ENCODE measurements at regions not wholly inside any gene's neighbourhood (a gene's known extent, or its start where the extent isn't known, plus 50 kb on each side); places are given as distances from the start of the nearest gene placed in this dataset.

- H3K4me1 ChIP-seq = no peaks in the 10 kb centered on the region
- H3K9me3 ChIP-seq = no peaks in the 10 kb centered on the region
- H3K4me3 ChIP-seq = no peak overlapping the region
- H3K27me3 ChIP-seq = no peaks in the 10 kb centered on the region
- intact Hi-C loops (cut with DNase I) = no loop called here
- H3K27ac ChIP-seq = no peak overlapping the region
- no peak for DNase-seq
- no peaks in the 10 kb centered on the region for H3K36me3 ChIP-seq
- no peak for TF ChIP-seq EP300 (IDR thresholded peaks at IDR 0.05)
- no peak for TF ChIP-seq POLR2AphosphoS5 (IDR thresholded peaks at IDR 0.05)
- TF ChIP-seq POLR2A (IDR thresholded peaks at IDR 0.05) = no peak
- no peak for TF ChIP-seq CTCF (IDR thresholded peaks at IDR 0.05)
These were observed 189.5 kb downstream of the CENPC start for GRCh38 chr4:67355806-67356205.

GRCh38 chr4:67346654-67347053, 198.6 kb downstream of the CENPC start:
- H3K9me3 ChIP-seq = no peaks in the 10 kb centered on the region
- DNase-seq = no peak
- no peaks in the 10 kb centered on the region for H3K4me1 ChIP-seq
- intact Hi-C loops (cut with DNase I) = no loop called here
- no peaks in the 10 kb centered on the region for H3K27me3 ChIP-seq
- H3K36me3 ChIP-seq = no peaks in the 10 kb centered on the region
- no peak overlapping the region for H3K27ac ChIP-seq
- TF ChIP-seq POLR2AphosphoS5 (IDR thresholded peaks at IDR 0.05) (no peak), CTCF (IDR thresholded peaks at IDR 0.05) (no peak), POLR2A (IDR thresholded peaks at IDR 0.05) (no peak), EP300 (IDR thresholded peaks at IDR 0.05) (no peak)
- H3K4me3 ChIP-seq = no peak overlapping the region

- no peaks in the 10 kb centered on the region for H3K36me3 ChIP-seq
- H3K4me3 ChIP-seq = no peak overlapping the region
- H3K9me3 ChIP-seq = no peaks in the 10 kb centered on the region
- H3K27me3 ChIP-seq = no peaks in the 10 kb centered on the region
- intact Hi-C loops (cut with DNase I) = no loop called here
- no peak overlapping the region for H3K27ac ChIP-seq
- no peaks in the 10 kb centered on the region for H3K4me1 ChIP-seq
- no peak for TF ChIP-seq EP300 (IDR thresholded peaks at IDR 0.05)
- 35 to 59% methylated on average over 4 of the region's 4 CpGs for WGBS, 2 donors
- DNase-seq = no peak
These were observed 200.5 kb downstream of the CENPC start for GRCh38 chr4:67344594-67345380.

GRCh38 chr4:67343199-67343598, 202.1 kb downstream of the CENPC start:
- intact Hi-C loops (cut with DNase I) = no loop called here
- DNase-seq = no peak
- Histone ChIP-seq H3K36me3 (no peaks in the 10 kb centered on the region), H3K9me3 (no peaks in the 10 kb centered on the region), H3K27me3 (no peaks in the 10 kb centered on the region), H3K27ac (no peak overlapping the region), H3K4me1 (no peaks in the 10 kb centered on the region), H3K4me3 (no peak overlapping the region)
- no peak for TF ChIP-seq POLR2A (IDR thresholded peaks at IDR 0.05)
- TF ChIP-seq POLR2AphosphoS5 (IDR thresholded peaks at IDR 0.05) = no peak
- no peak for TF ChIP-seq CTCF (IDR thresholded peaks at IDR 0.05)
- no peak for TF ChIP-seq EP300 (IDR thresholded peaks at IDR 0.05)

- TF ChIP-seq EP300 (IDR thresholded peaks at IDR 0.05) (no peak), CTCF (IDR thresholded peaks at IDR 0.05) (no peak), POLR2A (IDR thresholded peaks at IDR 0.05) (no peak), POLR2AphosphoS5 (IDR thresholded peaks at IDR 0.05) (no peak)
- intact Hi-C loops (cut with DNase I) = no loop called here
- 25 to 43% methylated on average over 2 of the region's 2 CpGs for WGBS, 2 donors
These were observed 203.0 kb downstream of the CENPC start for GRCh38 chr4:67342291-67342690.

More at GRCh38 chr4:67342291-67342690, 203.0 kb downstream of the CENPC start:
- Histone ChIP-seq H3K4me3 (no peak overlapping the region), H3K27ac (no peak overlapping the region), H3K36me3 (no peaks in the 10 kb centered on the region), H3K27me3 (no peaks in the 10 kb centered on the region), H3K9me3 (no peaks in the 10 kb centered on the region), H3K4me1 (no peaks in the 10 kb centered on the region)
- no peak for DNase-seq
